ENCODE measurements at regions not wholly inside any gene's neighbourhood (a gene's known extent, or its start where the extent isn't known, plus 50 kb on each side); places are given as distances from the start of the nearest gene placed in this dataset.

- TF ChIP-seq, protein P1, sequence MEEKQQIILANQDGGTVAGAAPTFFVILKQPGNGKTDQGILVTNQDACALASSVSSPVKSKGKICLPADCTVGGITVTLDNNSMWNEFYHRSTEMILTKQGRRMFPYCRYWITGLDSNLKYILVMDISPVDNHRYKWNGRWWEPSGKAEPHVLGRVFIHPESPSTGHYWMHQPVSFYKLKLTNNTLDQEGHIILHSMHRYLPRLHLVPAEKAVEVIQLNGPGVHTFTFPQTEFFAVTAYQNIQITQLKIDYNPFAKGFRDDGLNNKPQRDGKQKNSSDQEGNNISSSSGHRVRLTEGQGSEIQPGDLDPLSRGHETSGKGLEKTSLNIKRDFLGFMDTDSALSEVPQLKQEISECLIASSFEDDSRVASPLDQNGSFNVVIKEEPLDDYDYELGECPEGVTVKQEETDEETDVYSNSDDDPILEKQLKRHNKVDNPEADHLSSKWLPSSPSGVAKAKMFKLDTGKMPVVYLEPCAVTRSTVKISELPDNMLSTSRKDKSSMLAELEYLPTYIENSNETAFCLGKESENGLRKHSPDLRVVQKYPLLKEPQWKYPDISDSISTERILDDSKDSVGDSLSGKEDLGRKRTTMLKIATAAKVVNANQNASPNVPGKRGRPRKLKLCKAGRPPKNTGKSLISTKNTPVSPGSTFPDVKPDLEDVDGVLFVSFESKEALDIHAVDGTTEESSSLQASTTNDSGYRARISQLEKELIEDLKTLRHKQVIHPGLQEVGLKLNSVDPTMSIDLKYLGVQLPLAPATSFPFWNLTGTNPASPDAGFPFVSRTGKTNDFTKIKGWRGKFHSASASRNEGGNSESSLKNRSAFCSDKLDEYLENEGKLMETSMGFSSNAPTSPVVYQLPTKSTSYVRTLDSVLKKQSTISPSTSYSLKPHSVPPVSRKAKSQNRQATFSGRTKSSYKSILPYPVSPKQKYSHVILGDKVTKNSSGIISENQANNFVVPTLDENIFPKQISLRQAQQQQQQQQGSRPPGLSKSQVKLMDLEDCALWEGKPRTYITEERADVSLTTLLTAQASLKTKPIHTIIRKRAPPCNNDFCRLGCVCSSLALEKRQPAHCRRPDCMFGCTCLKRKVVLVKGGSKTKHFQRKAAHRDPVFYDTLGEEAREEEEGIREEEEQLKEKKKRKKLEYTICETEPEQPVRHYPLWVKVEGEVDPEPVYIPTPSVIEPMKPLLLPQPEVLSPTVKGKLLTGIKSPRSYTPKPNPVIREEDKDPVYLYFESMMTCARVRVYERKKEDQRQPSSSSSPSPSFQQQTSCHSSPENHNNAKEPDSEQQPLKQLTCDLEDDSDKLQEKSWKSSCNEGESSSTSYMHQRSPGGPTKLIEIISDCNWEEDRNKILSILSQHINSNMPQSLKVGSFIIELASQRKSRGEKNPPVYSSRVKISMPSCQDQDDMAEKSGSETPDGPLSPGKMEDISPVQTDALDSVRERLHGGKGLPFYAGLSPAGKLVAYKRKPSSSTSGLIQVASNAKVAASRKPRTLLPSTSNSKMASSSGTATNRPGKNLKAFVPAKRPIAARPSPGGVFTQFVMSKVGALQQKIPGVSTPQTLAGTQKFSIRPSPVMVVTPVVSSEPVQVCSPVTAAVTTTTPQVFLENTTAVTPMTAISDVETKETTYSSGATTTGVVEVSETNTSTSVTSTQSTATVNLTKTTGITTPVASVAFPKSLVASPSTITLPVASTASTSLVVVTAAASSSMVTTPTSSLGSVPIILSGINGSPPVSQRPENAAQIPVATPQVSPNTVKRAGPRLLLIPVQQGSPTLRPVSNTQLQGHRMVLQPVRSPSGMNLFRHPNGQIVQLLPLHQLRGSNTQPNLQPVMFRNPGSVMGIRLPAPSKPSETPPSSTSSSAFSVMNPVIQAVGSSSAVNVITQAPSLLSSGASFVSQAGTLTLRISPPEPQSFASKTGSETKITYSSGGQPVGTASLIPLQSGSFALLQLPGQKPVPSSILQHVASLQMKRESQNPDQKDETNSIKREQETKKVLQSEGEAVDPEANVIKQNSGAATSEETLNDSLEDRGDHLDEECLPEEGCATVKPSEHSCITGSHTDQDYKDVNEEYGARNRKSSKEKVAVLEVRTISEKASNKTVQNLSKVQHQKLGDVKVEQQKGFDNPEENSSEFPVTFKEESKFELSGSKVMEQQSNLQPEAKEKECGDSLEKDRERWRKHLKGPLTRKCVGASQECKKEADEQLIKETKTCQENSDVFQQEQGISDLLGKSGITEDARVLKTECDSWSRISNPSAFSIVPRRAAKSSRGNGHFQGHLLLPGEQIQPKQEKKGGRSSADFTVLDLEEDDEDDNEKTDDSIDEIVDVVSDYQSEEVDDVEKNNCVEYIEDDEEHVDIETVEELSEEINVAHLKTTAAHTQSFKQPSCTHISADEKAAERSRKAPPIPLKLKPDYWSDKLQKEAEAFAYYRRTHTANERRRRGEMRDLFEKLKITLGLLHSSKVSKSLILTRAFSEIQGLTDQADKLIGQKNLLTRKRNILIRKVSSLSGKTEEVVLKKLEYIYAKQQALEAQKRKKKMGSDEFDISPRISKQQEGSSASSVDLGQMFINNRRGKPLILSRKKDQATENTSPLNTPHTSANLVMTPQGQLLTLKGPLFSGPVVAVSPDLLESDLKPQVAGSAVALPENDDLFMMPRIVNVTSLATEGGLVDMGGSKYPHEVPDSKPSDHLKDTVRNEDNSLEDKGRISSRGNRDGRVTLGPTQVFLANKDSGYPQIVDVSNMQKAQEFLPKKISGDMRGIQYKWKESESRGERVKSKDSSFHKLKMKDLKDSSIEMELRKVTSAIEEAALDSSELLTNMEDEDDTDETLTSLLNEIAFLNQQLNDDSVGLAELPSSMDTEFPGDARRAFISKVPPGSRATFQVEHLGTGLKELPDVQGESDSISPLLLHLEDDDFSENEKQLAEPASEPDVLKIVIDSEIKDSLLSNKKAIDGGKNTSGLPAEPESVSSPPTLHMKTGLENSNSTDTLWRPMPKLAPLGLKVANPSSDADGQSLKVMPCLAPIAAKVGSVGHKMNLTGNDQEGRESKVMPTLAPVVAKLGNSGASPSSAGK (IDR thresholded peaks at IDR 0.05) = no peak
- TF ChIP-seq MITF (IDR thresholded peaks at IDR 0.05) (no peak), ID3 (CRISPR knock-in tag; IDR thresholded peaks at IDR 0.05) (no peak), ID3 (tag; IDR thresholded peaks at IDR 0.05) (no peak)
- TF ChIP-seq, protein P2, sequence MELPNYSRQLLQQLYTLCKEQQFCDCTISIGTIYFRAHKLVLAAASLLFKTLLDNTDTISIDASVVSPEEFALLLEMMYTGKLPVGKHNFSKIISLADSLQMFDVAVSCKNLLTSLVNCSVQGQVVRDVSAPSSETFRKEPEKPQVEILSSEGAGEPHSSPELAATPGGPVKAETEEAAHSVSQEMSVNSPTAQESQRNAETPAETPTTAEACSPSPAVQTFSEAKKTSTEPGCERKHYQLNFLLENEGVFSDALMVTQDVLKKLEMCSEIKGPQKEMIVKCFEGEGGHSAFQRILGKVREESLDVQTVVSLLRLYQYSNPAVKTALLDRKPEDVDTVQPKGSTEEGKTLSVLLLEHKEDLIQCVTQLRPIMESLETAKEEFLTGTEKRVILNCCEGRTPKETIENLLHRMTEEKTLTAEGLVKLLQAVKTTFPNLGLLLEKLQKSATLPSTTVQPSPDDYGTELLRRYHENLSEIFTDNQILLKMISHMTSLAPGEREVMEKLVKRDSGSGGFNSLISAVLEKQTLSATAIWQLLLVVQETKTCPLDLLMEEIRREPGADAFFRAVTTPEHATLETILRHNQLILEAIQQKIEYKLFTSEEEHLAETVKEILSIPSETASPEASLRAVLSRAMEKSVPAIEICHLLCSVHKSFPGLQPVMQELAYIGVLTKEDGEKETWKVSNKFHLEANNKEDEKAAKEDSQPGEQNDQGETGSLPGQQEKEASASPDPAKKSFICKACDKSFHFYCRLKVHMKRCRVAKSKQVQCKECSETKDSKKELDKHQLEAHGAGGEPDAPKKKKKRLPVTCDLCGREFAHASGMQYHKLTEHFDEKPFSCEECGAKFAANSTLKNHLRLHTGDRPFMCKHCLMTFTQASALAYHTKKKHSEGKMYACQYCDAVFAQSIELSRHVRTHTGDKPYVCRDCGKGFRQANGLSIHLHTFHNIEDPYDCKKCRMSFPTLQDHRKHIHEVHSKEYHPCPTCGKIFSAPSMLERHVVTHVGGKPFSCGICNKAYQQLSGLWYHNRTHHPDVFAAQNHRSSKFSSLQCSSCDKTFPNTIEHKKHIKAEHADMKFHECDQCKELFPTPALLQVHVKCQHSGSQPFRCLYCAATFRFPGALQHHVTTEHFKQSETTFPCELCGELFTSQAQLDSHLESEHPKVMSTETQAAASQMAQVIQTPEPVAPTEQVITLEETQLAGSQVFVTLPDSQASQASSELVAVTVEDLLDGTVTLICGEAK (IDR thresholded peaks at IDR 0.05) = no peak
- TF ChIP-seq, protein P2 (CRISPR knock-in tag; IDR thresholded peaks at IDR 0.05) = no peak
Observed at GRCh38 chr10:44773565-44773964, 137.6 kb upstream of the TMEM72 start (continued).

All from K562 (cell line).